ENCODE measurements at regions not wholly inside any gene's neighbourhood (a gene's known extent, or its start where the extent isn't known, plus 50 kb on each side); places are given as distances from the start of the nearest gene placed in this dataset.

GRCh38 chr21:17869115-17869514, 50.0 kb upstream of the C21orf91 start:
- DNase-seq = no peak

Measured in activated CD8-positive, alpha-beta memory T cell treated with anti-CD3 and anti-CD28 coated beads, Interleukin-2, amount 50 U/mL, for 4 hours (primary cell).